HCT116 (cell line): ENCODE measurements at regions not wholly inside any gene's neighbourhood (a gene's known extent, or its start where the extent isn't known, plus 50 kb on each side); places are given as distances from the start of the nearest gene placed in this dataset.

Source experiments
- ATAC-seq: fragments of 200-7000 bp; cut with Tn5 transposase; 2 replicates; pipeline ENCODE4 v1.9.1; 2020; ENCODE audit warnings: mild to moderate bottlenecking, moderate library complexity
- BruUV-seq: library from RNA; stranded (reverse); fragments of 400-500 nt; replicated peaks from 2 replicates; lab custom pipeline; 2021; lab: Mats Ljungman, UMichigan
- CTCF ChIA-PET: fragments of 300-600 bp; sonication (Branson Sonifier 250); formaldehyde crosslinking; loops from one replicate; lab custom pipeline; 2021; ENCODE audit warnings: antibody characterized with exemption; lab: Charles Lee
- POLR2A ChIA-PET: fragments of 300-600, 350-600 bp; sonication (Branson Sonifier 250); formaldehyde crosslinking; loops from one replicate; lab custom pipeline; 2021; ENCODE audit warnings: antibody characterized with exemption; lab: Charles Lee
- RAD21 ChIA-PET, 2 experiments: fragments of 300-600 bp; sonication (Branson Sonifier 250); formaldehyde crosslinking; loops; one replicate each; lab custom pipeline; 2023; ENCODE audit warnings: low total read pairs in 2 of 2; ENCODE audit not compliant: uncharacterized antibody in 2 of 2, unreplicated experiment in 2 of 2, low non-redundant PET in 1 of 2; lab: Charles Lee
- DNase-seq: peaks from one replicate; pipeline ENCODE4 v3.0.0-alpha.2; 2010; ENCODE audit warnings: low read depth, low spot score
- H2AFZ ChIP-seq: fragments of 200-600 bp; shearing (Covaris generic), sonication (generic); 2 replicates; pipeline ENCODE4 v1.6.1; 2017; ENCODE audit warnings: low read depth, mixed run types, mixed read lengths, antibody characterized with exemption, low read length; ENCODE audit not compliant: poor library complexity, severe bottlenecking
- H3K27ac ChIP-seq: 2 replicates; pipeline ENCODE4 v1.5.1; 2012; ENCODE audit warnings: low read depth, low read length
- H3K27me3 ChIP-seq: fragments of 200-600 bp; sonication (generic); 2 replicates; pipeline ENCODE4 v1.6.1; 2016; ENCODE audit warnings: mixed run types, low read length, mixed read lengths; ENCODE audit not compliant: insufficient read depth
- H3K36me3 ChIP-seq, 2 experiments: fragments of 200-500 bp in 1 of 2; fragments of 200-600 bp in 1 of 2; sonication (Bioruptor generic) in 1 of 2; sonication (generic) in 1 of 2; 2 replicates each; pipeline versions ENCODE4 v1.5.1 to v1.6.1; 2014 to 2016; ENCODE audit warnings: low read length in 2 of 2, inconsistent platforms in 1 of 2, mixed read lengths in 1 of 2, mixed run types in 1 of 2; ENCODE audit not compliant: insufficient read depth in 2 of 2, control insufficient read depth in 1 of 2
- H3K4me1 ChIP-seq, 2 experiments: fragments of 200-600 bp in 1 of 2; sonication (generic) in 1 of 2; 2 replicates each; pipeline versions ENCODE4 v1.5.1 to v1.6.1; 2012 to 2017; ENCODE audit warnings: low read length in 2 of 2, inconsistent platforms in 1 of 2, mild to moderate bottlenecking in 1 of 2, mixed read lengths in 1 of 2, mixed run types in 1 of 2, moderate library complexity in 1 of 2; ENCODE audit not compliant: insufficient read depth in 2 of 2, control insufficient read depth in 1 of 2
- H3K4me2 ChIP-seq: fragments of 200-600 bp; sonication (generic); 2 replicates; pipeline ENCODE4 v1.6.1; 2017; ENCODE audit warnings: mixed run types, low read length, mixed read lengths
- H3K4me3 ChIP-seq, 2 experiments: fragments of 200-600 bp in 1 of 2; sonication (generic) in 1 of 2; replicated peaks in 1 of 2; 2 replicates each; pipeline ENCODE4 v1.5.1; 2011 to 2016; ENCODE audit warnings: low read length in 2 of 2, control low read depth in 1 of 2, low read depth in 1 of 2, mild to moderate bottlenecking in 1 of 2, mixed read lengths in 1 of 2, mixed run types in 1 of 2
- H3K79me2 ChIP-seq: fragments of 200-600 bp; sonication (generic); 2 replicates; pipeline ENCODE4 v1.6.1; 2017; ENCODE audit warnings: mild to moderate bottlenecking, mixed run types, low read length, moderate library complexity, mixed read lengths; ENCODE audit not compliant: insufficient read depth
- H3K9ac ChIP-seq: fragments of 200-600 bp; sonication (generic); 2 replicates; pipeline ENCODE4 v1.6.1; 2016; ENCODE audit warnings: low read length, mixed read lengths
- H3K9me2 ChIP-seq: fragments of 200-600 bp; sonication (generic), shearing (Covaris generic); 2 replicates; pipeline ENCODE4 v1.6.1; 2017; ENCODE audit warnings: mixed run types, mild to moderate bottlenecking, moderate library complexity; ENCODE audit not compliant: insufficient read depth
- H3K9me3 ChIP-seq, 2 experiments: fragments of 200-500 bp in 1 of 2; fragments of 200-600 bp in 1 of 2; sonication (Bioruptor generic) in 1 of 2; sonication (generic) in 1 of 2; 2 replicates each; pipeline ENCODE4 v1.6.1; 2014 to 2017; ENCODE audit warnings: low read length in 2 of 2, mixed read lengths in 2 of 2, inconsistent platforms in 1 of 2, low read depth in 1 of 2, mild to moderate bottlenecking in 1 of 2, mixed run types in 1 of 2, moderate library complexity in 1 of 2; ENCODE audit not compliant: control insufficient read depth in 1 of 2, insufficient read depth in 1 of 2
- H4K20me1 ChIP-seq: fragments of 200-600 bp; sonication (generic), shearing (Covaris generic); 2 replicates; pipeline ENCODE4 v1.6.1; 2017; ENCODE audit warnings: mixed run types, mild to moderate bottlenecking, moderate library complexity; ENCODE audit not compliant: insufficient read depth
- EGR1 ChIP-seq: IDR thresholded peaks from 2 replicates; pipeline ENCODE4 v1.6.1; 2012; ENCODE audit warnings: low read depth
- EZH2 ChIP-seq: fragments of 200-600 bp; sonication (generic); IDR thresholded peaks from 2 replicates; pipeline ENCODE4 v1.6.1; 2017; ENCODE audit warnings: antibody characterized with exemption, mixed run types
- EZH2phosphoT487 ChIP-seq: fragments of 200-600 bp; IDR thresholded peaks from 2 replicates; pipeline ENCODE4 v1.6.1; 2018; ENCODE audit warnings: antibody characterized with exemption, borderline replicate concordance
- RAD21 ChIP-seq: IDR thresholded peaks from 2 replicates; pipeline ENCODE4 v1.6.1; 2012; ENCODE audit warnings: low read depth, mild to moderate bottlenecking
- REST ChIP-seq: IDR thresholded peaks from 2 replicates; pipeline ENCODE4 v1.6.1; 2012; ENCODE audit warnings: low read depth
- TCF7L2 ChIP-seq: IDR thresholded peaks from 2 replicates; pipeline ENCODE4 v1.7.0; 2011; ENCODE audit warnings: borderline replicate concordance, inconsistent platforms; ENCODE audit not compliant: insufficient read depth, insufficient read length; ENCODE audit errors: extremely low read depth
- ZBTB33 ChIP-seq: IDR thresholded peaks from 2 replicates; pipeline ENCODE4 v1.6.1; 2011; ENCODE audit warnings: mild to moderate bottlenecking, low read length, moderate library complexity; ENCODE audit not compliant: insufficient replicate concordance; ENCODE audit errors: extremely low read depth
- ZNF274 ChIP-seq: fragments of 200-500 bp; sonication (Bioruptor generic); IDR thresholded peaks from 2 replicates; pipeline ENCODE4 v1.6.1; 2014; ENCODE audit warnings: mild to moderate bottlenecking, low read depth, low read length, inconsistent platforms
- intact Hi-C: fragments of 100-400 bp; cut with micrococcal nuclease; formaldehyde crosslinking; loops from 2 replicates; pipeline ENCODE4 v1.10.0; 2022

GRCh38 chr6:144546807-144547206 lies 261.7 kb downstream of the UTRN start (continued):
- TF ChIP-seq REST (no peak), RAD21 (no peak), EZH2 (no peak)
- TF ChIP-seq, all 23 proteins: peak for 0

GRCh38 chr6:144547409-144547808 lies 262.3 kb downstream of the UTRN start:
- Histone ChIP-seq H3K9me2 (no peaks in the 10 kb centered on the region), H3K27me3 (no peaks in the 10 kb centered on the region), H4K20me1 (no peaks in the 10 kb centered on the region)
- no TSS peak for BruUV-seq
- CTCF ChIA-PET: interaction anchor here (1.0 kb wide), 1 partner anchor 12 kb away, joined by 3 read pairs; no protein-coding TSS in a partner anchor
- no peak for TF ChIP-seq EZH2phosphoT487
- TF ChIP-seq ZNF274: no peak
- TF ChIP-seq ZBTB33: no peak
- no peak for TF ChIP-seq EGR1
- no peak for TF ChIP-seq TCF7L2
- TF ChIP-seq, all 23 proteins: peak for 0
- H2AFZ ChIP-seq: no peak overlapping the region
- DNase-seq (no peak), ATAC-seq (no peak)
- H3K79me2 ChIP-seq: no peaks in the 10 kb centered on the region
- H3K4me3 ChIP-seq: no peak overlapping the region
- no peak overlapping the region for H3K27ac ChIP-seq
- no peaks in the 10 kb centered on the region for H3K9me3 ChIP-seq
- no peak overlapping the region for H3K4me2 ChIP-seq
- H3K36me3 ChIP-seq: no peaks in the 10 kb centered on the region
- ChIA-PET POLR2A (no interaction called here), RAD21 (no interaction called here)
- peaks cover 0 to 15% of the 10 kb centered on the region in 2 experiments; a peak in 2 of 4 replicates for H3K4me1 ChIP-seq
- H3K9ac ChIP-seq: no peak overlapping the region
- intact Hi-C loops: no loop called here
